HG02798 (cell line): ENCODE measurements at regions not wholly inside any gene's neighbourhood (a gene's known extent, or its start where the extent isn't known, plus 50 kb on each side); places are given as distances from the start of the nearest gene placed in this dataset.
"Not testable (repeated sequence)": the region's sequence is repeated elsewhere in the genome, so short reads cannot be mapped to it uniquely, and the experiment has no call there.

ENCODE experiments used
- ATAC-seq: cut with Tn5 transposase; IDR thresholded peaks from one replicate; pipeline ENCODE4 v1.9.1; 2021; ENCODE audit warnings: mild to moderate bottlenecking; ENCODE audit not compliant: unreplicated experiment, poor library complexity

GRCh38 chr1:214136324-214136919, 144.5 kb upstream of the SMYD2 start:
- no peak for ATAC-seq

GRCh38 chr1:214141486-214141885, 139.5 kb upstream of the SMYD2 start:
- no peak for ATAC-seq

DNA sequence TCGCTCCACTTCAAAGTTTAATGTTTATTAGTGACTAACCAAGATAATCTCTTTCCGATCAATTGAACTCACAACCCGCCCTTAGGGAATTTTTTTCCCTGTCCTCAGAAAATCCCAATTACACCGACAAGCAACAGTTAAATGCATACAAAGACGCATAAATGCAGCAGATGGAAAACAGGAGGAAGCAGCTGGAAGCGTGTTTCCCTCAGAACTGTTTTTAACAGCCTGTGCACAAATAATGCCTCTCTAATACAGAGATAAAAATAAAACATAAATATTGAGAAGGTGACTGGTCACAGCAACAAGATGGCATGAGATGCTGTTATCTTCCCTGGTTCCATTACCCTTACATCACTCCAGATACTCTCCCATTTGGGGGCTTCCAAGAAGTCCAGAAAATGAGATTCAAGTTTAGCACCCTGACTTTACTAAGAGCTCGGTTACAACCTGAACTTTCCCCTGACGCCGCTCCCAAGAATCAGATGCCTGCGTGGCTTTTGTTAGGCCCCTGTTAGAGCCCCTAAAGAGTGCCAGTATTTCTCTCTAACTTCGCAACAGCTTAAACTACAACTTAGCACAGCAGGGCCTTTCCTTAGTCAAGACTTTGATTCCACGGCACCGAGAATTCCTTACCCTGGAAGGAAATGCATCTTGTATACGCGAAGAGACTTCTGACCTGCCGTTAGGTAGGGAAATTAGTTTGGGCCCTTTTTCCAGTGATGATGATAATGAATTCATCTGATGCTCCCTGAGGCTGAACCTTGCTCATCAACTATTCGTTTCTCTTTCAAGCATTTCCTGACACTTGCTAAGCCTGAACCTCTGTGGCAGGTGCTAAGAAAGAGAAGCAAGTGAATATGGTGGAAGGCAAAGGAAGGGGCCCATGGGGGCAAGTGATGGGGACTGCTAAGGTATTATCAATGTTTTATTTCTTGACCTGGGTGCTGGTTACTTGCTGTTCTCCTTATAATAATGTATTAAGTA, 137.7 kb upstream of the SMYD2 start:
- ATAC-seq = no peak

DNA sequence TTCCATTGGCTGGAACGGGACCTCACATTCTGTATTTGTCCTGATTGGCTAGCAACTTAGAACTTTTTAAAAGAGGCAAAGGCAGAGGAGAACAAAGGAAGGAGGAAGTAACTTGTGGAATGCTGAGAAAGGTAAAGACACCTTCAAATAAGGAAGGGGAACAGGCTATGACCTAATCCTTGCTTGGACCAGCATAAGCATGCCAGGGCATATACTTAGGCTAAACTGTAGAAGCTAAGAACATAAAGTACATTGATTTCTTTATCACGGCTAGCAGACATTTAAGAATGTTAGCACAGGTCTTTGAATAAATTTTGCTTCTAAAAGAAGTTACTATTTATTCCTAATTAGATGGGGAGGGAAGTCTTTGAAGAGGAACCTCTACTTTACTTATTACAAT, 136.4 kb upstream of the SMYD2 start:
- ATAC-seq = not testable (repeated sequence)

DNA sequence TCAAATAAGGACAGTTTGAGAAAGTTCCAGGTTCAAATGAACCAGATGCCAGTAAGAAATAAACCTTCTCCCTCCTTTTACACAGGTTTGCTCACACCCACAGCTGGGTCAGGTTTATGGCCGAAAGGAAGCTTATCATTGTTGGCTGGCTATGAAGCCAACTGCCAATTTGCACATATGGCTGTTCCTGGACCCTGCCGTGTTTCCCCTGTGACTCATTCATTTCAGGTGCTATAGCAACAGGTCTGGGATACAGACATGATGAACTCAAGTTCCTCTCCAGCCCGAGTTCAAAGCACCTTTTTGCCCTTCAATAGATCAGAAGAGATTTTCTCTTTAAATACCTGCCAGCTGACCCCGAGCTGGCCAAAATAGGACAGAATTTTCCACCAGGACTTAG, 134.4 kb upstream of the SMYD2 start:
- ATAC-seq = no peak

DNA sequence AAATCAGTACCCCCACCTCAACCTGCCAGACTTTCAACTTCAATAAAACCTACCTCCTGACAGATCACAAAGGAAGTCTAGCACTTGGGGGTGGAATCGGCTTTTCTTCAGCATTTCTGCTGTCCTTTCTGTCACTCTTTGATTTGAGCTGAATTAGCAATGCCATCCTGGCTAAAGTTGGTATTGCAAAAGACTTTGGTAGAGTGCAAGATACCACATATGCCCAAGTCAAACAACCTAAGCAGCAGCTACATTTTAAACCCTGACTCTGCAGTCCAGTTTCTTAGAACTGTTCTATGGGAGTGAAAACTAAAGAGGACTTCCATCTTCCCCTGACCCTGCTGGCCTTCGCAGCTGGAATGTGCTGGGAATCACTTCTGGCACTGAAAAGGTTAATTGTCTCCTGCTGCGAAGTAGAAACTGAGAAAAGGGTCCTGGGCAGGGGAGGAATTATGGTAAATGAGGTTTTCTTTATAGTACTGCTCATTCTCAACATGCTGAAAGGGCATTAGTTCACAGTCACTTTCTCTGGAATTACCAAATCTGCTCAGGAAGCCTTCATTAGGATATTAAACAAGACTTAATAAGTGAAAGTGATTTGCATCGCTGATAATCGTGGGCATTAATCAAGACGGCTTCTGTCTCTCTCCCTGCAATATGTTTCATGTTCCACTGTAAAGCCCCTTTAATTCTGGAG, 126.2 kb upstream of the SMYD2 start:
- ATAC-seq = no peak

DNA sequence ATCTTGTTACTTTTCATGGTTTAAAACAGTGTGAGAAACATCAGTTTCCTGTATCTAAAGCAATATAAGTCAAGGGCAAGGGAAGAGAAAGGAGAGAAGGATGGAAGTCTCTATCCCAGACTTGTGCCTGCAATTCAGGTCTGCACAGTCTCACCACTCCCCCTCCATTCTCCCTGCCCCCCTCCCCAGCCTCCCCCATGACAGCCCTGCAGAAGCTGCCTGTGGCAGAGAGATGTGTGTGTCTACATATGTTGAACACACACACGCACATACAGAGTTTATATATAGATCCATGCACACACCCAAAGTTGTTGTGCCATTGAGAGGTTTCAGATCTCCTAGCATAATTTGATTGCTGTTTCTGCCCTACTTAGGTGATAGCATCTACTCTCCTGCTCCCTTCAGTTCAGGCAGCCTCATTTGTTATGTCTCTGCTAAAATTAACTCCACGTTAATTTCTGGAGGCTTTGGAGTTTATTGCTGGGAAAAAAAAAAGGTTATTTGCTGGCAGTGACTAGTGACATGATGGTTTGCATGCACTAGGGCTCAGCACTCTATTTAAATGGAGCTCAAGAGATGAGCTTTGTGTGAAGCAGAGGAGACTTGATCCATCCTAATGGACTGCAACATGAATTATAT, 124.9 kb upstream of the SMYD2 start:
- ATAC-seq = no peak

GRCh38 chr1:214164173-214164572, 116.8 kb upstream of the SMYD2 start:
- ATAC-seq = no peak

GRCh38 chr1:214165850-214166374, 115.0 kb upstream of the SMYD2 start:
- no peak for ATAC-seq

DNA sequence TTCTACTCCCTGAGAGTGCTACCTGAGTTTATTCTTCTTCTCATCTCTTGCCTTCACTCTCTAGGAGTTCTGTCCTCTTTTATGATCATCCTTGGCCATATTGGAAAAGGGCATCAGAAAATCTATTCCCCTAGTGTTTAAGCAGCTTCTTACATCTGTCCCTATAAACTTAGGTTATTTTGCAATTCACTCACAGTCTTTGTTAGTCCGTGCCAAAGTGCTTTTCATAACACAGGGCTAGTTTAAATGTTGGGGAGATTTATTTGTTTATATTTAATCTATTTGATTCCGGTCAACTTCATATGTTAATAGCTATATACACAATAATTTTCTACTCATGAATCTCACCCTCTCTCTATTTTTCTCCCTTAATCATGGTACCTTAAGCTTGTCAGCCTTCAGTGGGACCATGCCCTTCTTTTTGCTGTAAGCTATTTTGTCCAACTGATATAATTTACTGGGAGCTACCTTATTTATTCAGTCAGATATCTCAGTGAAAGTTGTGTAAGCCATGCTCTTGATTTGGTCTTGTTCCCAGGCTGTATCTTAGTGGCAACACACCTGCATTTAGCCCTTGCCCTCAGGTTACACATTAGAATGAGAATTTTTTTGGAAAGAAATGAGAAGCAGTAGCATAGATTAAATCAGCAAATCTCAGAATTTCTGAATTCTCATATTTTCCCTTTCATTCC, 106.3 kb upstream of the SMYD2 start:
- ATAC-seq = no peak

- ATAC-seq = no peak
Measured at GRCh38 chr1:214178102-214178501, 102.9 kb upstream of the SMYD2 start.

DNA sequence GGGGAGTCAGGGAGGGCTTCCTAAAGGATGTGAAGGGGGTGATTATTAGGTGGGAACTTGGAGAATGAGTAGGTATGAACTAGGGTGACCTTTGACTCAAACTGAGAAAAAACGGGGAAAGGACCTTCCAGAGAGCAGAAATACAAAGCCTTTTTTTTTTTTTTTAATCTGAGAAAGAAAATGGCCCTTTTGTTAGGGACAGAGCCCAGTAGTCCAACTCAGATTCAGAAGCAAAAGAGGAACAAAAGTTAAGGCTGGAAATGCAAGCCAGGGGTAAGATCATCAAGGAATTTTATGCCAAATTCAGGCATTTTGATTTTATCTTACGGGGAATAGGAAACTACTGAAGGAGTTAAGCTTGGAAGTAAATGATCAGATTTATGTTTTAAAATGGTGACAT, 96.0 kb upstream of the SMYD2 start:
- no peak for ATAC-seq

DNA sequence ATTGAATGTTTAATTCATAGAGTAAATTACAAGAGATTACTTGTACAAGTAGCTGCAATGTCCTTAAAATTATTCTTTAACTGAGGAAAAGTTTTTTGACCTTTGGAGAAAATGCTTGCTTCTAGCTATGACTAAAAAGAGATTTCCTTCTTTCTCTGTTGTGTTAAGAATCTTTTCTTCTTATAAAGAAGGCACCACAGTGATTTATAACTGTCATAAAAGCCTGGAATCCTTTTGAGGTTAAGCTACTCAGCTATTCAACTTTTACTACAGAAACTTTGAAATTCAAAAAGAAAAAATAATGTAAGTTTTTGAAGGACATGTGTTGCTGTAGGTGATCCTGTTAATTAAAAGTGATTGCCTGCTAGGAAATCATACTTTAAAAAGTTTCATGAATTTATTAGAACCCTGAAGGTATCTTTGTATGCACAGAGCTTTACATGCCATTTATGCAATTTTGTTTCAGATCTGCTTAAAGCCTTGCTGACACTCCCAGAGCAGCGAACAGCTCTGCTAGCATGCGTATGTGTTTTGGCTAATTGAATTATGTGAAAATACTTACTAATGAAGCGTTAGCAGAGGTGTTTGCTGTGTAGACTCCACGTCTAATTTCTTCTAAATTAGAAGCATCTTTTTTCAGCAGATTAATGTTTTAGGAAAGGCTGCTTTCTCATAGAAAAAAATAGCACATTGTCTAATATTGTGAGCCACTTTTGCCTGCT, 94.7 kb upstream of the SMYD2 start:
- no peak for ATAC-seq

DNA sequence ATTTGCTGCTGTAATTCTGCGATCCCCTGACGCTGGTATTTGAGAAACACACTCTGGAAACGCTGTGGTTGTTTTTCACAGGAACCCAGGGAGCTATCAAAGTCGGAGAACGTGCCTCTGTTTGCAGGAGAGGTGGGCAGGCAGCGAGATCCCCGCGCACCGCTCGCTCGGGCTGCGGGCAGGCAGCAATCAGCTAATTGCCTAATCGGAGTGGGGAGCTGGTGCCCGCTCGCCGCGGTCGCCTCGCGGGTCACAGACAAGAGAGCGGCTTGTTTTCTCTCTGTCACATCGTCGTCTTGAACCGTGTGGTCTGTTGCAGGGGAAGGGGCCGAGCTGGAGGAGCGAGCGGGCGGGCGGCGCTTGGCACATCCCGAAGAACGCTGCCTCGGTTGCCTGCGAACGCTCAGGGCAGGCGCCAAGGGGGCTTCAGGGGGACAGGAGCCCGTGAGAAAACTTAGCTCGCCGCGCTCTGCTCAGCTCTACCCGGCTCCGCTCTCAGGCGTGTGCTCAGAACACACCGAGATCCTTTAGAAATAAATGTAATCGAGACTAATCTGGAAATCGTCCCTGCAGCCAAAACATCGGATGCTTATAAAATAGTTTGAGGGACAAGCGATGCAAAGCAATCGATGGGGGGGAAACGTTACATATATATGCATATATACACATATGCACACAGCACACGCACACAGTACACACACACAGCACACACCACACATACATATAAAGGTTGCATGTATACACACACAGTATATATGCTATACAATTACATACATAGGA, 93.6 kb upstream of the SMYD2 start:
- no peak for ATAC-seq

- no peak for ATAC-seq
Measured at GRCh38 chr1:214187933-214188332, 93.0 kb upstream of the SMYD2 start.

DNA sequence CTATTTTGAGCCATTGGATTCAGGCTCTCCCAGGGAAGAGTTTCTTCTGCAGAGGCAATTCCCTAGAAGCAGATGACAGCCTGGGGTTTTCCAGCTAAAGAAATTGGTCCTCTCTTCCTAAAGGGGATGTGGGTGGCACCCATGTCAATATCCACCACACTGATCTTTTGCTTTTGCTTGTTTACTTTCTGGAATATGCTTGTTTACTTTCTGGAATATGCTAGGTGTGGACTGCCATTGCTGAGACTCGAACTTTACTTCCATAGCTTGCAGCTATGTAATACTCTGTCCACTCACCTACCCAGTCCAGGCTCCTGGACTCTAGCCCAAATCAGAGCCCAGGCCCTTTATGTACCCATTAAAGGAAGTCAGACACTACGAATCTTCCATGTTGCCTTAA, 92.1 kb upstream of the SMYD2 start:
- no peak for ATAC-seq

DNA sequence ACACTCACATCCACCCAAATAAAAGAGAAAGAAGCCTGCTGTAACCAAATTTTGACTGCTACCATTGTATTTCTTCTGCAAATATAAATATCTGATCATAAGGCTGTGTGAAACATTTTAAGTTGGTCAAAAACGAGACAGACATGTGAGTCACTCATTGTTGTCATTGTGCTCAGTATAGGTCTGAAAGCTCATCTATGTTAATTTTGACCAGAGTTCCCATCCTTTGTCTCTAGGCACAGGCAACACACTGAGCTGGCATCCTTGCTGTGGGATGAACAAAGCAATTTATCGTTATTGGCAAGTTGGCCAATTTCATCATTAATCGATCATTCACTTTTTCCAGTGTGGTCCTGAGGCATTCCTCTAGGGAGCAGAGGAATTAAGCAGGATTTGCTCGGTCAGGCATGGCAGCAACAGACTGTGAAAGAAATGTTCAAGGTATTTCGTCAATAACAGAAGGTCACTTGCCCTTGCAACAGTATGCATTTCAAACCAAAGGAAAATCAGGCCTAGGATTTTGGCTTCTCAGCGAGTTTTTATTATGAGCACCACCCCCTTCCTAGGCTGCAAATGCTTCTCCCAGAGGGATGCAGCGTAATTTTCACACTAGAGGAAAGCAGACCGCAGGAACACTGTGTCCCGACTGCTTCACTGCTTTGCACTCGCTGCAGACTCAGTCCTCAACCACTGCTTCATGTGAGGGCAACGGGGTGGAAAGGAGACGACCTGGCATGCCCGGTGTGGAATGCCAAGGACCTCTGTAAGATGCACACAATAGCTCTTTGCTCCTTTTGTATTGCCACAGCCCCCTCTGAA, 87.9 kb upstream of the SMYD2 start:
- no peak for ATAC-seq

DNA sequence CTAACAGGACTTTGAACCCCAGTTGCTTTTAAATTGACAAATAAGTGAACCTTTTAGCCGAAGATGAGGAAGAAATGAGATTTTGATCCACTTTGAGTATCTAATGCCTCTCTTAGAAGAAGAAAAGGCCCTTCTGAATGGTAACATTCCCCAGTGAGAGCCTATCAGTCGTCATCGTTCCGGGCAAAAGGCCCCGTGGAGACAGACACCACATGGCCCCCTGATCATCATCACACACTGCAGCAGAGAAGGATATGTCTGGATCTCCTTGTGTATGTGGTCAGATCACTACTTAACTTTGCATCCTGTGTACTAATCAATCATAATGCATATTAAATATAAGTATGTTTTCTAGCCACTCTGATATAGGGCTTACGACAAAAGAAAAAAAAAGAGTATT, 87.3 kb upstream of the SMYD2 start:
- no peak for ATAC-seq
